ENCODE measurements at regions not wholly inside any gene's neighbourhood (a gene's known extent, or its start where the extent isn't known, plus 50 kb on each side); places are given as distances from the start of the nearest gene placed in this dataset.

GRCh38 chr2:102943251-102943650 is 181.4 kb downstream of the TMEM182 start:
- Mint-ChIP-seq H3K36me3 (ENCODE audit: low read depth) (no peaks in the 10 kb centered on the region), H3K4me1 (ENCODE audit: low read depth) (no peaks in the 10 kb centered on the region), H3K27ac (no peak overlapping the region), H3K27me3 (no peaks in the 10 kb centered on the region), H3K9me3 (peaks cover 4% of the 10 kb centered on the region), H3K4me3 (no peak overlapping the region)
- intact Hi-C loops (cut with micrococcal nuclease) = no loop called here
- ATAC-seq (no peak), DNase-seq (no peak)
- CTCF ChIA-PET = no interaction called here
- POLR2A ChIA-PET = no interaction called here
- TF ChIP-seq CTCF (IDR thresholded peaks at IDR 0.05) = no peak

- intact Hi-C loops (cut with micrococcal nuclease) = no loop called here
- Mint-ChIP-seq H3K9me3 (no peaks in the 10 kb centered on the region), H3K4me1 (ENCODE audit: low read depth) (no peaks in the 10 kb centered on the region), H3K27me3 (no peaks in the 10 kb centered on the region), H3K4me3 (no peak overlapping the region), H3K27ac (no peak overlapping the region), H3K36me3 (ENCODE audit: low read depth) (no peaks in the 10 kb centered on the region)
- ChIA-PET CTCF (no interaction called here), POLR2A (no interaction called here)
- ATAC-seq = no peak
- TF ChIP-seq CTCF (IDR thresholded peaks at IDR 0.05) = no peak
- DNase-seq = no peak
Observed at GRCh38 chr2:102950371-102950946, 188.6 kb downstream of the TMEM182 start.

GRCh38 chr2:102951249-102951648 is 189.4 kb downstream of the TMEM182 start:
- Mint-ChIP-seq H3K36me3 (ENCODE audit: low read depth) (no peaks in the 10 kb centered on the region), H3K4me3 (no peak overlapping the region), H3K9me3 (no peaks in the 10 kb centered on the region), H3K27me3 (no peaks in the 10 kb centered on the region), H3K27ac (no peak overlapping the region), H3K4me1 (ENCODE audit: low read depth) (no peaks in the 10 kb centered on the region)
- ChIA-PET CTCF (no interaction called here), POLR2A (no interaction called here)
- no peak for TF ChIP-seq CTCF (IDR thresholded peaks at IDR 0.05)
- DNase-seq (no peak), ATAC-seq (no peak)
- intact Hi-C loops (cut with micrococcal nuclease) = no loop called here

GRCh38 chr2:102967451-102967850 is 205.6 kb downstream of the TMEM182 start:
- ATAC-seq = no peak
- Mint-ChIP-seq H3K36me3 (ENCODE audit: low read depth) (no peaks in the 10 kb centered on the region), H3K4me3 (no peak overlapping the region), H3K4me1 (ENCODE audit: low read depth) (no peaks in the 10 kb centered on the region), H3K9me3 (no peaks in the 10 kb centered on the region), H3K27ac (no peak overlapping the region), H3K27me3 (no peaks in the 10 kb centered on the region)
- ChIA-PET POLR2A (no interaction called here), CTCF (no interaction called here)
- no peak for TF ChIP-seq CTCF (IDR thresholded peaks at IDR 0.05)
- DNase-seq = no peak
- intact Hi-C loops (cut with micrococcal nuclease) = no loop called here

GRCh38 chr2:102968375-102968774 is 206.5 kb downstream of the TMEM182 start:
- intact Hi-C loops (cut with micrococcal nuclease) = no loop called here
- H3K9me3 Mint-ChIP-seq = no peaks in the 10 kb centered on the region
- DNase-seq (no peak), ATAC-seq (no peak)
- ChIA-PET CTCF (no interaction called here), POLR2A (no interaction called here)
- no peak overlapping the region for H3K4me3 Mint-ChIP-seq
- H3K27ac Mint-ChIP-seq = no peak overlapping the region
- H3K4me1 Mint-ChIP-seq (ENCODE audit: low read depth) = no peaks in the 10 kb centered on the region
- H3K27me3 Mint-ChIP-seq = no peaks in the 10 kb centered on the region
- TF ChIP-seq CTCF (IDR thresholded peaks at IDR 0.05) = no peak
- no peaks in the 10 kb centered on the region for H3K36me3 Mint-ChIP-seq (ENCODE audit: low read depth)
